Loucy (cell line): ENCODE measurements at regions not wholly inside any gene's neighbourhood (a gene's known extent, or its start where the extent isn't known, plus 50 kb on each side); places are given as distances from the start of the nearest gene placed in this dataset.

Experiments
- H2AFZ ChIP-seq: fragments of 200-600 bp; sonication (generic); 2 replicates; pipeline ENCODE4 v1.6.0; 2016; ENCODE audit warnings: antibody characterized with exemption, mild to moderate bottlenecking, low read length, moderate library complexity
- H3F3A ChIP-seq: fragments of 200-600 bp; 2 replicates; pipeline ENCODE4 v1.6.0; 2016; ENCODE audit warnings: antibody characterized with exemption, low read depth, mild to moderate bottlenecking
- H3K27me3 ChIP-seq: fragments of 200-600 bp; sonication (generic); 2 replicates; pipeline ENCODE4 v1.6.1; 2014; ENCODE audit warnings: low read length, mild to moderate bottlenecking; ENCODE audit not compliant: insufficient read depth, poor library complexity, severe bottlenecking
- H3K36me3 ChIP-seq: fragments of 200-600 bp; sonication (generic); 2 replicates; pipeline ENCODE4 v1.6.1; 2016; ENCODE audit warnings: low read length; ENCODE audit not compliant: insufficient read depth
- H3K4me1 ChIP-seq: fragments of 200-600 bp; sonication (generic); 2 replicates; pipeline ENCODE4 v1.5.1; 2014; ENCODE audit warnings: low read length, mild to moderate bottlenecking; ENCODE audit not compliant: insufficient read depth, poor library complexity, severe bottlenecking
- H3K4me2 ChIP-seq: fragments of 200-600 bp; sonication (generic); 2 replicates; pipeline ENCODE4 v1.6.0; 2014; ENCODE audit warnings: antibody characterized with exemption, low read length, low read depth, mild to moderate bottlenecking; ENCODE audit not compliant: poor library complexity, severe bottlenecking
- H3K4me3 ChIP-seq: fragments of 200-600 bp; sonication (generic); 2 replicates; pipeline ENCODE4 v1.5.1; 2014; ENCODE audit warnings: low read length, mild to moderate bottlenecking, mixed read lengths; ENCODE audit not compliant: poor library complexity, severe bottlenecking
- H3K79me2 ChIP-seq: fragments of 200-600 bp; sonication (generic); 2 replicates; pipeline ENCODE4 v1.6.1; 2014; ENCODE audit warnings: low read length; ENCODE audit not compliant: insufficient read depth
- H3K9ac ChIP-seq: fragments of 200-600 bp; sonication (generic); 2 replicates; pipeline ENCODE4 v1.6.0; 2014; ENCODE audit warnings: mild to moderate bottlenecking, low read depth, low read length, moderate library complexity; ENCODE audit not compliant: poor library complexity, severe bottlenecking
- H3K9me2 ChIP-seq: fragments of 200-600 bp; sonication (generic); replicated peaks from 2 replicates; pipeline ENCODE4 v1.6.1; 2016; ENCODE audit warnings: low read depth, low read length, mixed read lengths
- H3K9me3 ChIP-seq: fragments of 200-600 bp; sonication (generic); 2 replicates; pipeline ENCODE4 v1.6.1; 2014; ENCODE audit warnings: mild to moderate bottlenecking, antibody characterized with exemption, low read length, low read depth; ENCODE audit not compliant: insufficient read depth
- H4K20me1 ChIP-seq: fragments of 200-600 bp; sonication (generic); 2 replicates; pipeline ENCODE4 v1.6.0; 2014; ENCODE audit warnings: antibody characterized with exemption, low read length, mild to moderate bottlenecking; ENCODE audit not compliant: insufficient read depth, poor library complexity, severe bottlenecking
- EZH2phosphoT487 ChIP-seq: fragments of 200-600 bp; IDR thresholded peaks from 2 replicates; pipeline ENCODE4 v1.6.1; 2018; ENCODE audit warnings: antibody characterized with exemption, mild to moderate bottlenecking, moderate library complexity, borderline replicate concordance
- TF ChIP-seq, protein P1 (sequence below): fragments of 200-600 bp; sonication (generic); conservative IDR thresholded peaks from 2 replicates; pipeline ENCODE4 v1.5.1; 2014; ENCODE audit warnings: mild to moderate bottlenecking, antibody characterized with exemption, low read length

DNA sequence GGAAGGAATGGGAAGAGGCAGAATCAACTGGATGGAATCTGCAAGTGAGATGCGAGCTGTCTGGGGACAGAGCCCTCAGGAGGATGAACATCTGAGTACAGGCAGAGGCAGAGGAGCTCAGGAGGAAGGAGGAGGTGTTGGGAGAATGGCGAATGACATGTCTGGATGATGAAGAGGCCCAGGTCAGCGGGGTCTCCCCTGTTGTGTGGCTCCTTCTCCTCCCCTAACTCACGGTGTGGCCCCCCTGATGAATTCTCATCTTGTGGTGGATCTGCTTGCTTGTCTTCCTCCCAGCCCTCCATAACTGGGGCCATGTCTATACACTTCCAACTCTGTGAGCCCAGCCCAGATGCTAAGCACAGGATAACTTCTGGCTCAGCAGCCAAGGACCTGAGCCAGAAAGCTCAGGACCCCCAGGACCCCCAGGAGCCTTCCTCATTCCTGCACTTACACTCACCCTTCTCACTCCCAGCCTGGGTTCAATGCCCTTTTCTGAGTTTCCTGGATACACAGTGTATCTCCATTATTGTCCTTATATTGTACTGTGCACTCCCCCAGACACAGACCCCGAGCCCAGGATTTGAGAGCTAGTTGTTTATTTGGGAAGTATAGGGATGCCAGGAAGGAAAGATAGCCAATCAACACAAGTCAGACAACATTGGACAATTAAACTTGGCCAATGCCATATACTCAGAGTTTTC, 678.6 kb upstream of the HS6ST1 start:
- H2AFZ ChIP-seq, result no peak overlapping the region
- H3K79me2 ChIP-seq, result no peaks in the 10 kb centered on the region
- no peaks in the 10 kb centered on the region for H4K20me1 ChIP-seq
- no peaks in the 10 kb centered on the region for H3K4me1 ChIP-seq
- H3K4me2 ChIP-seq, result no peak overlapping the region
- H3K9me2 ChIP-seq, result no peaks in the 10 kb centered on the region
- TF ChIP-seq, protein P1, sequence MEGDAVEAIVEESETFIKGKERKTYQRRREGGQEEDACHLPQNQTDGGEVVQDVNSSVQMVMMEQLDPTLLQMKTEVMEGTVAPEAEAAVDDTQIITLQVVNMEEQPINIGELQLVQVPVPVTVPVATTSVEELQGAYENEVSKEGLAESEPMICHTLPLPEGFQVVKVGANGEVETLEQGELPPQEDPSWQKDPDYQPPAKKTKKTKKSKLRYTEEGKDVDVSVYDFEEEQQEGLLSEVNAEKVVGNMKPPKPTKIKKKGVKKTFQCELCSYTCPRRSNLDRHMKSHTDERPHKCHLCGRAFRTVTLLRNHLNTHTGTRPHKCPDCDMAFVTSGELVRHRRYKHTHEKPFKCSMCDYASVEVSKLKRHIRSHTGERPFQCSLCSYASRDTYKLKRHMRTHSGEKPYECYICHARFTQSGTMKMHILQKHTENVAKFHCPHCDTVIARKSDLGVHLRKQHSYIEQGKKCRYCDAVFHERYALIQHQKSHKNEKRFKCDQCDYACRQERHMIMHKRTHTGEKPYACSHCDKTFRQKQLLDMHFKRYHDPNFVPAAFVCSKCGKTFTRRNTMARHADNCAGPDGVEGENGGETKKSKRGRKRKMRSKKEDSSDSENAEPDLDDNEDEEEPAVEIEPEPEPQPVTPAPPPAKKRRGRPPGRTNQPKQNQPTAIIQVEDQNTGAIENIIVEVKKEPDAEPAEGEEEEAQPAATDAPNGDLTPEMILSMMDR, result no peak
- TF ChIP-seq EZH2phosphoT487, result no peak
- no peak overlapping the region for H3K9ac ChIP-seq
- H3F3A ChIP-seq, result no peaks in the 10 kb centered on the region
- no peaks in the 10 kb centered on the region for H3K9me3 ChIP-seq
- H3K27me3 ChIP-seq, result no peaks in the 10 kb centered on the region
- no peaks in the 10 kb centered on the region for H3K36me3 ChIP-seq
- no peak overlapping the region for H3K4me3 ChIP-seq

GRCh38 chr2:129001926-129002325, 683.3 kb upstream of the HS6ST1 start:
- TF ChIP-seq, protein P1, result no peak
- TF ChIP-seq EZH2phosphoT487, result no peak

DNA sequence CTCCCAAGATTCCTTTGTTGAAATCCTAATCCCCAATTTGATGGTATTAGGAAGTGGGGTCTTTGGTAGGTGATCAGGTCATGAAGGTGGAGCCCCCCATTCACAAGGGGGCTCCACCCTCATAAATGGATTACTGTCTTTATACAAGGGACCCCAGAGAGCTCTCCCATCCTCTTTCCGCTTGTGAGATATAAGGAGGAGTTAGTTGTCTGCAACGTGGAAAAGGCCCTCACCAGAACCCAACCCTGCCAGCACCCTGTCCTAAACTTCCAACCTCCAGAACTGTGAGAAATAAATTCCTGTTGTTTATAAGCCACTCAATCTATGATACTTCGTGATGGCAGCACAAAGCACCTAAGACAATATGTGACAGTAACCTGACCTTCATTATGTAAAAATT, 684.1 kb upstream of the HS6ST1 start:
- H3K4me2 ChIP-seq, result no peak overlapping the region
- H3K9ac ChIP-seq, result no peak overlapping the region
- no peaks in the 10 kb centered on the region for H3K36me3 ChIP-seq
- H2AFZ ChIP-seq, result no peak overlapping the region
- H4K20me1 ChIP-seq, result no peaks in the 10 kb centered on the region
- no peaks in the 10 kb centered on the region for H3F3A ChIP-seq
- peaks cover 9% of the 10 kb centered on the region for H3K4me1 ChIP-seq
- no peaks in the 10 kb centered on the region for H3K9me2 ChIP-seq
- H3K9me3 ChIP-seq, result no peaks in the 10 kb centered on the region
- no peaks in the 10 kb centered on the region for H3K79me2 ChIP-seq
- no peak overlapping the region for H3K4me3 ChIP-seq
- no peak for TF ChIP-seq EZH2phosphoT487
- TF ChIP-seq, protein P1, result no peak
- H3K27me3 ChIP-seq, result no peaks in the 10 kb centered on the region

More at GRCh38 chr2:129001926-129002325, 683.3 kb upstream of the HS6ST1 start:
- H3K4me1 ChIP-seq, result peaks cover 9% of the 10 kb centered on the region
- no peaks in the 10 kb centered on the region for H3K79me2 ChIP-seq
- no peak overlapping the region for H3K4me2 ChIP-seq
- no peaks in the 10 kb centered on the region for H3K27me3 ChIP-seq
- no peaks in the 10 kb centered on the region for H3K36me3 ChIP-seq
- no peak overlapping the region for H3K9ac ChIP-seq
- H3K9me2 ChIP-seq, result no peaks in the 10 kb centered on the region
- H3F3A ChIP-seq, result no peaks in the 10 kb centered on the region
- H4K20me1 ChIP-seq, result no peaks in the 10 kb centered on the region
- H2AFZ ChIP-seq, result no peak overlapping the region
- no peak overlapping the region for H3K4me3 ChIP-seq
- no peaks in the 10 kb centered on the region for H3K9me3 ChIP-seq
